Mammary epithelial cell (primary cell): ENCODE measurements at regions not wholly inside any gene's neighbourhood (a gene's known extent, or its start where the extent isn't known, plus 50 kb on each side); places are given as distances from the start of the nearest gene placed in this dataset.

Experiments
- CTCF ChIP-seq, 2 donors: IDR thresholded peaks in 1 of 2; conservative IDR thresholded peaks in 1 of 2; 2 replicates each; pipeline ENCODE4 v1.5.1; 2011 to 2012; ENCODE audit warnings: inconsistent platforms in 2 of 2, low read length in 2 of 2, mild to moderate bottlenecking in 2 of 2, control low read depth in 1 of 2, low read depth in 1 of 2; ENCODE audit not compliant: insufficient read depth in 1 of 2; ENCODE audit errors: extremely low read depth in 1 of 2
- EZH2 ChIP-seq: IDR thresholded peaks from 2 replicates; pipeline ENCODE4 v1.6.1; 2012; ENCODE audit warnings: low read length, inconsistent platforms, borderline replicate concordance

GRCh38 chr5:124315741-124316415 lies 430.6 kb downstream of the ZNF608 start:
- TF ChIP-seq CTCF (conservative IDR thresholded peaks at IDR 0.05 in 1 of 2, IDR thresholded peaks at IDR 0.05 in 1 of 2; ENCODE audit: extremely low read depth in 1 of 2, insufficient read depth in 1 of 2, low read depth in 1 of 2, low read length in 2 of 2) (no peak), EZH2 (no peak)
